Stimulated activated CD8-positive, alpha-beta memory T cell treated with anti-CD3 and anti-CD28 coated beads, Interleukin-15, amount 100 ng/mL, for 4 hours (primary cell): ENCODE measurements at regions not wholly inside any gene's neighbourhood (a gene's known extent, or its start where the extent isn't known, plus 50 kb on each side); places are given as distances from the start of the nearest gene placed in this dataset.

Experiments used
- DNase-seq, 2 donors: peaks; one replicate each; pipeline ENCODE4 v3.0.0-alpha.2; 2020; ENCODE audit warnings: low read depth in 2 of 2

- no peak for DNase-seq
These were observed 163.3 kb downstream of the MACROH2A1 start for GRCh38 chr5:135235551-135236227.

DNA sequence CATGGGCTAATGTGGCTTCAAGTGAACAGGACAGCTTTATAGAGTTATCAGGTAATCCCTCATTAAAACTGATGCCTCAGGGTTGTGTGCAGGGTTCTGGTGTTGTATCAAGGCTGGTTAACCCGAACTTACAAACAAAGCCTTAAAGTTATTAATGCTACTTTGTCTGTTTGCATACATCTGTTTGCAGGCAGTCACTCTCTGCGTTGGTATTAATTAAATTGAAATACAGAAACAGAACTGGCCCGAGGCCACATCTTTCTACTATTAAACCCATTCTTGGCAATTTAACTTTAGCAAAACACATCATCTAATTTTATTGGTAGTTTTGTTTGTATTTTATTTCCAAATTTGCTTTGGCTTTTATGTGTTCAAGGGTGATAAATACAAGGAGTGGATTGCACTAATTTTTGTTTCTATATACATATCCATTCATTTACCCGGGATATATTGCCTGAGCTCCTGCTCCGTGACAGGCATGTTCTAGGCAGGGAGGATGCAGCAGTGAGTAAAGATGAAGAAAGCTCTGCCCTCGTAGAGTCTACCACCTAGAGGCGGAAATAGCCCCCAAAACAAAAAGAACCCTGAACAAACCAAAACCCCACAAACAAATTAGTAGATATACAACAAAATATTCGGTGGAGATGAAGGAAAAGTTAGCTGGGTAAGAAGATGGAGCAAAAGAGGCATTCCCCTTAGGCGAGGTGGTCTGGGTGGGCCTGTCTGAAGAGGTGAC lies 164.2 kb downstream of the MACROH2A1 start:
- no peak for DNase-seq

- DNase-seq = no peak
These were observed 164.8 kb downstream of the MACROH2A1 start for GRCh38 chr5:135234242-135234641.

- DNase-seq = no peak
These were observed 165.6 kb downstream of the MACROH2A1 start for GRCh38 chr5:135233477-135233876.

- no peak for DNase-seq
These were observed 166.1 kb downstream of the MACROH2A1 start for GRCh38 chr5:135232958-135233357.

DNA sequence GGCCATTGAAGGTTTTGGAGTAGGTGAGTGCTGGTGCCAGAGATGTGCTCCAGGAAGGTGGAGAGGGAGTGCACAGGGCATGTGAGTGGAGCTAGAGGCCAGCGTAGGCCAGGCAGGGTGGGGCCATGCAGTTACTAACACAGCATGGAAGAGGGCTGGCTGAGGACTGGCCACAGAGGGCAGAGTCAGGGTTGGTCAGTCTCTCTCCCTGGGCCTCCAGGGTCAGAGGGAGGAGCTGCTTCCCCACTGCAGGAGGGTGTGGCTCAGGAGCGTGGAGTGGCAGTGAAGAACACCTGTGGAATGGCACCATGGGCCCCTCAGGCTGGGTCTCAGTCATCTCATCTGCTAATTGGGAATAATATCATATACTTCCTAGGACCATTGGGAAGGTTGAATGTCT lies 167.7 kb downstream of the MACROH2A1 start:
- DNase-seq = no peak

DNA sequence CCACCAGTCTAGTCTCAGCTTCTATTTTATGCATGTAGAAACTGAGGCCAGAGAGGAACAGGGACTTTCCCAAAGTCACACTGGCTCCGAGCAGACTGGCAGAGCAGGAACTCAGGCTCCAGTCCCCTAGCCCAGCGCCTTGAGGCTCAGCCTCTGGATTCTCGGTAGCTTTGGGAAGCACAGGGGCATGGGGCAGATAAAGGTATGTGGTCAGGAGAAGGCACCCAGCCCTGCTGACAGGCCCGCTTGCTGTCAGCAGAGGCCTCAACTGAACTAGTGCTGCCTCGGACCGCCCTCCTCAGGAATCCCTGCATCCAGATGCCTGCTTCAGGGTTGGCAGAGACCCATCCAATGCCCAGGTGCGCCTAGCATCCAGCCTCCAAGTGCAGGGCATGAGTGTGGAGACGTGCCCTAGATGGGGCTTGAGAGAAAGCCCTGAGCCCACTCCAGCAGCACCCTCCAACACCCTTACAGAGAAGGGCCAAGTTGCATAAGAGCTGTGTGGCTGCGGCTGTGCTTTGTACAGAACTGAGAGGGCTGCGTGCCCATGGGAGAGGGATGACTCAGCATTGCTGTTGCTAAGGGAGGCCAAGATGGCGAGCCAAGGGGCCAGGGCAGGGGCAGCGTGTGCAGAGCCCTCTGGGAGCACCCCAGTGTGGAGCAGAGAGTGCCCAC lies 168.6 kb downstream of the MACROH2A1 start:
- DNase-seq = no peak

DNA sequence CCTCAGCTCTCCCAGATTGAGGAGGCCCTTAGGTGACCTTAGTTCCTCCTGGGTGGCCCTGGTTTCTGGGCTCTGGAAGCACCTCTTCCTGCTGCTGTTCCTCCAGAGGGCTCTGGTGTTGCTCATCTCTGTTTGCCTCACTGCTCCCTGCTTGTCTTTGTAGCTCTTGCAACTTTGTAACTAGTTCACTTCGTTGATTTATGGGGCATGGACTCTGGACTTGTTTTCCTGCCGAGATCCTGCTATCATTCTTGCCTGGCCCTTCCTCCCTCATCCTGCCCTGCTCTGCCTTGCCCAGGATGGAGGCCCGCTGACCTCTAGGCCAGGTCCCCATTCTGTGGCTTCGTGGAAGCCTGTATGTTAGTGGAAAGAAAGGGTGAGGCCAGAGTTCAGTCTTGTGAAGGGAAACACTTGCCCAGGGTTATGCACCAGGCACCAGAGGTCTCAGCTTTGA lies 169.3 kb downstream of the MACROH2A1 start:
- DNase-seq = no peak

GRCh38 chr5:135229122-135229521 lies 169.9 kb downstream of the MACROH2A1 start:
- DNase-seq = no peak

- no peak for DNase-seq
These were observed 170.8 kb downstream of the MACROH2A1 start for GRCh38 chr5:135228222-135228621.

GRCh38 chr5:135227064-135228022 lies 171.7 kb downstream of the MACROH2A1 start:
- no peak for DNase-seq

- DNase-seq = no peak
These were observed 173.0 kb downstream of the MACROH2A1 start for GRCh38 chr5:135225856-135226560.

- DNase-seq = no peak
These were observed 175.0 kb downstream of the MACROH2A1 start for GRCh38 chr5:135223891-135224625.

- no peak for DNase-seq
These were observed 175.6 kb downstream of the MACROH2A1 start for GRCh38 chr5:135223404-135223803.

DNA sequence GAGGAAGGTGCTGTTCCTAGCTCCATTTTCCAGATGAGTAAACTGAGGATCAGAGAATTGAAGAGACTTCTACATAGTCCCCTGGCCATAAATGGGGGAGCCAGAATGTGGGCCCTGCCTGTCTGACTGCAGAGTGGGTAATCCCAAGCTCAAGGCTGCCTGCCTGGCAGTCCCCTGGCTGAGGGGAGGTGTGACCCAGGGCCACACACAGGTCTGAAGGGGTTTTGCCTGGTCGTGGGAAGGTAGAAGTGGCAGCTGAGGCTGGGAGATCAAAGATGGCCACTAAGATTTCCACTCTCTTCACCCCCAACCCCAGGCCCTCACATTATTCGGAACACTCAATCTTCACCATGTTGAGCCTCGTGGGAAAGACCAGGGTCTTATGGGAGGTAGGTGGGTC lies 176.3 kb downstream of the MACROH2A1 start:
- no peak for DNase-seq

DNA sequence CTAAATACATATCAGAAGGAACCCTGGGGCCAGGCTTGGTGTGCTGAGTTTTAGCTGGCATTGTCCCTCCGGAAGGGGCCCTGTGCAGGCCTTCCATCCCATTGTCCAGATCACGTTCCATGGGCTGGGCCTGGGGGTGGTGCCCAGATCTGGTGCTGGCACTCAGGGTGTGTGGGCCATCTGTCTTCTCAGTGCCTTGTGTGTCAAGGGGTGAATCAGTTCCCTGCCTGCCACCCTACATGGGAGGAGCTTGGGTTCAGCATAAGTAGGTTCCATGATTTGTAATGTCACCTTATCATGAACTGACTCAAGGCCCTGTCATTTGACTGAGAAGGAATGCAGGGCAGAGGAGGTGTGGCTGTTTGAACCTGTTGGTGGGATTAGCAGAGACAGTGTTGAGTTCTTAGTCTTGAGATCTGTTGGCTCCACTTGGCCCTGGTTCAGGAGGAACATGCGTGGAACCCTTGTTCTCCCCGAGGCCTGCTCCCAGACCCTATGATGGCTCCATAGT lies 176.8 kb downstream of the MACROH2A1 start:
- no peak for DNase-seq

GRCh38 chr5:135221696-135222095 lies 177.3 kb downstream of the MACROH2A1 start:
- DNase-seq = no peak

DNA sequence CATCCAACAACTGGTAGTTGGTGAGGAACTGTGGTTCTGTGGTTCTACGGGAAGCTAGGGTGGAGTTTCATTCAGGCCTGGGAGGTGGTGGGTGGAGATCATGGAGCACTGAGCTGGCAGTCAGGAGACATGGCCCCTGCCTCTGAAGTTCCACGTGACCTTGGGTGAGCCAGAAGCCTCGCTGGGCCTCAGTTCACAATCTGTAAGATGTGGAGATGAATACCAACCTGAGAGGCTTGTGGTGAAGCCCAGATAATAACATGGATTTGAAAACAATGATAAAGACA lies 177.9 kb downstream of the MACROH2A1 start:
- no peak for DNase-seq

- DNase-seq = no peak
These were observed 178.4 kb downstream of the MACROH2A1 start for GRCh38 chr5:135220394-135221186.
